ENCODE measurements at regions not wholly inside any gene's neighbourhood (a gene's known extent, or its start where the extent isn't known, plus 50 kb on each side); places are given as distances from the start of the nearest gene placed in this dataset.

GRCh38 chr12:59088673-59089072, 168.4 kb upstream of the LRIG3 start:
- ATAC-seq = no peak
- H3K4me3 ChIP-seq = no peak overlapping the region
- H3K36me3 ChIP-seq (ENCODE audit: low read depth) = no peaks in the 10 kb centered on the region
- no peak for TF ChIP-seq CTCF (IDR thresholded peaks at IDR 0.05)
- DNase-seq = no peak
- H3K4me1 ChIP-seq (ENCODE audit: low read depth) = peaks cover 2% of the 10 kb centered on the region
- H3K9me3 ChIP-seq = no peaks in the 10 kb centered on the region
- intact Hi-C loops (cut with DNase I, micrococcal nuclease) = loop anchor here in 1 of 2 donors (10.0 kb wide), 1 partner anchor 174 kb away; no protein-coding TSS in a partner anchor

- no peak for ATAC-seq
- DNase-seq = no peak
- intact Hi-C loops (cut with DNase I, micrococcal nuclease) = loop anchor here in 1 of 2 donors (10.0 kb wide), 1 partner anchor 173 kb away; no protein-coding TSS in a partner anchor
- TF ChIP-seq CTCF (IDR thresholded peaks at IDR 0.05) = no peak
- no peak overlapping the region for H3K4me3 ChIP-seq
- no peaks in the 10 kb centered on the region for H3K9me3 ChIP-seq
- no peaks in the 10 kb centered on the region for H3K36me3 ChIP-seq (ENCODE audit: low read depth)
- peaks cover 2% of the 10 kb centered on the region for H3K4me1 ChIP-seq (ENCODE audit: low read depth)
Observed at GRCh38 chr12:59087691-59088090, 167.4 kb upstream of the LRIG3 start.

- Histone ChIP-seq H3K4me1 (ENCODE audit: low read depth) (peaks cover 2% of the 10 kb centered on the region), H3K4me3 (no peak overlapping the region), H3K36me3 (ENCODE audit: low read depth) (no peaks in the 10 kb centered on the region), H3K9me3 (no peaks in the 10 kb centered on the region)
- intact Hi-C loops (cut with DNase I, micrococcal nuclease) = loop anchor here in 1 of 2 donors (10.0 kb wide), 1 partner anchor 172 kb away; no protein-coding TSS in a partner anchor
- ATAC-seq = peak; percentile 67
- TF ChIP-seq CTCF (IDR thresholded peaks at IDR 0.05) = peak; percentile 19
- DNase-seq = peak in 1 of 3 donors; percentile 49
Observed at GRCh38 chr12:59087077-59087673, 166.9 kb upstream of the LRIG3 start.

GRCh38 chr12:59086126-59086525, 165.8 kb upstream of the LRIG3 start:
- peaks cover 2% of the 10 kb centered on the region for H3K4me1 ChIP-seq (ENCODE audit: low read depth)
- intact Hi-C loops (cut with DNase I, micrococcal nuclease) = loop anchor here in 1 of 2 donors (10.0 kb wide), 1 partner anchor 171 kb away; no protein-coding TSS in a partner anchor
- no peak for TF ChIP-seq CTCF (IDR thresholded peaks at IDR 0.05)
- no peaks in the 10 kb centered on the region for H3K9me3 ChIP-seq
- no peaks in the 10 kb centered on the region for H3K36me3 ChIP-seq (ENCODE audit: low read depth)
- ATAC-seq (no peak), DNase-seq (no peak)
- H3K4me3 ChIP-seq = no peak overlapping the region

- H3K9me3 ChIP-seq = no peaks in the 10 kb centered on the region
- peaks cover 2% of the 10 kb centered on the region for H3K4me1 ChIP-seq (ENCODE audit: low read depth)
- H3K36me3 ChIP-seq (ENCODE audit: low read depth) = no peaks in the 10 kb centered on the region
- ATAC-seq (no peak), DNase-seq (no peak)
- intact Hi-C loops (cut with DNase I, micrococcal nuclease) = loop anchor here in 1 of 2 donors (10.0 kb wide), 1 partner anchor 171 kb away; no protein-coding TSS in a partner anchor
- H3K4me3 ChIP-seq = no peak overlapping the region
- no peak for TF ChIP-seq CTCF (IDR thresholded peaks at IDR 0.05)
Observed at GRCh38 chr12:59085690-59086089, 165.4 kb upstream of the LRIG3 start.
